ENCODE measurements at regions not wholly inside any gene's neighbourhood (a gene's known extent, or its start where the extent isn't known, plus 50 kb on each side); places are given as distances from the start of the nearest gene placed in this dataset.

GRCh38 chr7:136078630-136079029 is 101.5 kb upstream of the MTPN start:
- H4K20me1 ChIP-seq (ENCODE audit: low read depth, low read length), result no peaks in the 10 kb centered on the region
- H3K4me2 ChIP-seq (ENCODE audit: low read depth, low read length, poor library complexity, severe bottlenecking), result no peak overlapping the region
- no peak overlapping the region for H3K4me3 ChIP-seq (ENCODE audit: insufficient read depth, low read length, poor library complexity, severe bottlenecking)
- no peak overlapping the region for H3K27ac ChIP-seq (ENCODE audit: low read depth, low read length)
- no peak for TF ChIP-seq CTCF (IDR thresholded peaks at IDR 0.05; ENCODE audit: insufficient read depth, low read length, poor library complexity, severe bottlenecking)
- no peak for TF ChIP-seq EZH2phosphoT487 (conservative IDR thresholded peaks at IDR 0.05; ENCODE audit: low read length)
- H3K9me2 ChIP-seq (replicated peaks; ENCODE audit: insufficient read depth, low read length), result no peaks in the 10 kb centered on the region
- H3K9me3 ChIP-seq (ENCODE audit: insufficient read depth, low read length), result no peaks in the 10 kb centered on the region
- no peaks in the 10 kb centered on the region for H3K36me3 ChIP-seq (ENCODE audit: low read length)
- H3F3A ChIP-seq (ENCODE audit: insufficient read depth), result no peaks in the 10 kb centered on the region
- H3K9ac ChIP-seq (ENCODE audit: low read length), result no peak overlapping the region
- no peak overlapping the region for H2AFZ ChIP-seq (ENCODE audit: low read depth, low read length, severe bottlenecking)
- no peaks in the 10 kb centered on the region for H3K79me2 ChIP-seq (ENCODE audit: insufficient read depth, low read length)
- no peaks in the 10 kb centered on the region for H3K27me3 ChIP-seq (ENCODE audit: low read length)

GRCh38 chr7:136076954-136077353 is 99.8 kb upstream of the MTPN start:
- H3K9ac ChIP-seq (ENCODE audit: low read length), result no peak overlapping the region
- no peak overlapping the region for H3K27ac ChIP-seq (ENCODE audit: low read depth, low read length)
- no peak overlapping the region for H2AFZ ChIP-seq (ENCODE audit: low read depth, low read length, severe bottlenecking)
- H3K79me2 ChIP-seq (ENCODE audit: insufficient read depth, low read length), result no peaks in the 10 kb centered on the region
- no peaks in the 10 kb centered on the region for H3F3A ChIP-seq (ENCODE audit: insufficient read depth)
- no peaks in the 10 kb centered on the region for H3K27me3 ChIP-seq (ENCODE audit: low read length)
- H3K9me2 ChIP-seq (replicated peaks; ENCODE audit: insufficient read depth, low read length), result no peaks in the 10 kb centered on the region
- no peak overlapping the region for H3K4me2 ChIP-seq (ENCODE audit: low read depth, low read length, poor library complexity, severe bottlenecking)
- H3K9me3 ChIP-seq (ENCODE audit: insufficient read depth, low read length), result no peaks in the 10 kb centered on the region
- H3K36me3 ChIP-seq (ENCODE audit: low read length), result no peaks in the 10 kb centered on the region
- TF ChIP-seq CTCF (IDR thresholded peaks at IDR 0.05; ENCODE audit: insufficient read depth, low read length, poor library complexity, severe bottlenecking), result no peak
- no peak for TF ChIP-seq EZH2phosphoT487 (conservative IDR thresholded peaks at IDR 0.05; ENCODE audit: low read length)
- H4K20me1 ChIP-seq (ENCODE audit: low read depth, low read length), result no peaks in the 10 kb centered on the region
- H3K4me3 ChIP-seq (ENCODE audit: insufficient read depth, low read length, poor library complexity, severe bottlenecking), result no peak overlapping the region

- Histone ChIP-seq H3K27ac (ENCODE audit: low read depth, low read length) (no peak overlapping the region), H3K36me3 (ENCODE audit: low read length) (no peaks in the 10 kb centered on the region), H3K9ac (ENCODE audit: low read length) (no peak overlapping the region), H3K9me3 (ENCODE audit: insufficient read depth, low read length) (no peaks in the 10 kb centered on the region), H3K9me2 (replicated peaks; ENCODE audit: insufficient read depth, low read length) (no peaks in the 10 kb centered on the region), H4K20me1 (ENCODE audit: low read depth, low read length) (no peaks in the 10 kb centered on the region), H3K79me2 (ENCODE audit: insufficient read depth, low read length) (no peaks in the 10 kb centered on the region), H2AFZ (ENCODE audit: low read depth, low read length, severe bottlenecking) (no peak overlapping the region), H3K4me3 (ENCODE audit: insufficient read depth, low read length, poor library complexity, severe bottlenecking) (no peak overlapping the region), H3F3A (ENCODE audit: insufficient read depth) (no peaks in the 10 kb centered on the region), H3K27me3 (ENCODE audit: low read length) (0 out of 2 replicates have a peak, but pooled peaks cover 2% of the 10 kb centered on the region), H3K4me2 (ENCODE audit: low read depth, low read length, poor library complexity, severe bottlenecking) (no peak overlapping the region)
- TF ChIP-seq EZH2phosphoT487 (conservative IDR thresholded peaks at IDR 0.05; ENCODE audit: low read length) (no peak), CTCF (IDR thresholded peaks at IDR 0.05; ENCODE audit: insufficient read depth, low read length, poor library complexity, severe bottlenecking) (no peak)
Observed at GRCh38 chr7:136074843-136075242, 97.7 kb upstream of the MTPN start.
